HL-60 (cell line): ENCODE measurements at regions not wholly inside any gene's neighbourhood (a gene's known extent, or its start where the extent isn't known, plus 50 kb on each side); places are given as distances from the start of the nearest gene placed in this dataset.

Experiments used
- DNase-seq, 2 experiments: peaks; one replicate each; pipeline ENCODE4 v3.0.0-alpha.2; 2010 to 2020; ENCODE audit warnings: low read depth in 1 of 2, low spot score in 1 of 2
- H3K27ac ChIP-seq: fragments of 250-450 bp; sonication (Bioruptor Pico); replicated peaks from 2 replicates; pipeline ENCODE4 v1.5.1; 2020; ENCODE audit warnings: mild to moderate bottlenecking, moderate library complexity
- H3K27me3 ChIP-seq: fragments of 250-450 bp; sonication (Bioruptor Pico); 2 replicates; pipeline ENCODE4 v1.5.1; 2021; ENCODE audit warnings: mild to moderate bottlenecking, moderate library complexity; ENCODE audit not compliant: insufficient read depth, poor library complexity, severe bottlenecking
- H3K4me3 ChIP-seq: replicated peaks from 2 replicates; pipeline ENCODE4 v1.5.1; 2011; ENCODE audit warnings: mild to moderate bottlenecking, control low read depth, low read length; ENCODE audit not compliant: insufficient read depth
- CTCF ChIP-seq: IDR thresholded peaks from one replicate; pipeline ENCODE4 v1.5.1; 2011; ENCODE audit warnings: low read length, control low read depth, inconsistent platforms; ENCODE audit not compliant: insufficient read depth
- GABPA ChIP-seq: IDR thresholded peaks from 2 replicates; pipeline ENCODE4 v1.6.1; 2012; ENCODE audit warnings: low read depth
- POLR2AphosphoS5 ChIP-seq: IDR thresholded peaks from 2 replicates; pipeline ENCODE4 v1.6.1; 2012; ENCODE audit warnings: low read depth
- REST ChIP-seq: IDR thresholded peaks from 2 replicates; pipeline ENCODE4 v1.6.1; 2012; ENCODE audit warnings: low read depth; ENCODE audit not compliant: insufficient replicate concordance
- SPI1 ChIP-seq: IDR thresholded peaks from 2 replicates; pipeline ENCODE4 v1.6.1; 2012; ENCODE audit warnings: low read depth, mild to moderate bottlenecking, borderline replicate concordance

GRCh38 chr13:95352486-95352885 is 51.2 kb upstream of the ABCC4 start:
- TF ChIP-seq GABPA, result no peak
- TF ChIP-seq POLR2AphosphoS5, result no peak
- no peak for TF ChIP-seq SPI1
- TF ChIP-seq REST, result no peak
- no peak for TF ChIP-seq CTCF
- no peak overlapping the region for H3K4me3 ChIP-seq
- no peaks in the 10 kb centered on the region for H3K27me3 ChIP-seq
- DNase-seq, result no peak
- H3K27ac ChIP-seq, result no peak overlapping the region

- Histone ChIP-seq H3K27me3 (no peaks in the 10 kb centered on the region), H3K4me3 (no peak overlapping the region), H3K27ac (no peak overlapping the region)
- TF ChIP-seq GABPA, result no peak
- no peak for TF ChIP-seq SPI1
- TF ChIP-seq CTCF, result no peak
- TF ChIP-seq POLR2AphosphoS5, result no peak
- no peak for TF ChIP-seq REST
- DNase-seq, result no peak
These were observed 52.9 kb upstream of the ABCC4 start for GRCh38 chr13:95354156-95354555.

- TF ChIP-seq CTCF (no peak), GABPA (no peak), SPI1 (no peak), REST (no peak), POLR2AphosphoS5 (no peak)
- Histone ChIP-seq H3K27ac (no peak overlapping the region), H3K4me3 (no peak overlapping the region), H3K27me3 (no peaks in the 10 kb centered on the region)
- DNase-seq, result no peak
These were observed 53.6 kb upstream of the ABCC4 start for GRCh38 chr13:95354680-95355487.
